Stimulated activated CD4-positive, alpha-beta T cell treated with anti-CD3 and anti-CD28 coated beads, Interleukin-1b, Interleukin-23, amount 100 ng/mL, for 4 hours (primary cell): ENCODE measurements at regions not wholly inside any gene's neighbourhood (a gene's known extent, or its start where the extent isn't known, plus 50 kb on each side); places are given as distances from the start of the nearest gene placed in this dataset.

ENCODE experiments used
- DNase-seq, 2 donors: peaks; one replicate each; pipeline ENCODE4 v3.0.0-alpha.2; 2020; ENCODE audit warnings: low read depth in 2 of 2

GRCh38 chr5:3825531-3826451 lies 230.2 kb downstream of the IRX1 start:
- no peak for DNase-seq

DNA sequence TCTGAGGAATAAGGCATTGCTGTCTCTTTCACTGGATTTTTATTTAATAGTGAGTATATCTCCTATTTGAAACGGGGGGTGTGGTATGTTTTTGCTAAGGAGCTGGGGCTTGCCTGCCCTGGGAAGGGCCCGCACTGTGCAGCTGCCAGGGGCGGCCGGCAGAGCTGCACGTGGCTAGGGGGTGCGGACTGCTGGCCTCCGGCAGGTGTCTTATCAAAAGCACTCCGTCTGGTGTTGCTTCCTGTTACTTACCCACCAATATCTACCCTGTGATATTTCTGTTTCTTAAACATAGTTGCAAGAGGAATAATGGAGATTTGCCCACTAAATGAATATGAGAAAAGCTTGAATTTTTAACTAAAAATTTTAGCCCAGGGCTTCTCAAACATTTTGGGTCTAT lies 232.0 kb downstream of the IRX1 start:
- no peak for DNase-seq

DNA sequence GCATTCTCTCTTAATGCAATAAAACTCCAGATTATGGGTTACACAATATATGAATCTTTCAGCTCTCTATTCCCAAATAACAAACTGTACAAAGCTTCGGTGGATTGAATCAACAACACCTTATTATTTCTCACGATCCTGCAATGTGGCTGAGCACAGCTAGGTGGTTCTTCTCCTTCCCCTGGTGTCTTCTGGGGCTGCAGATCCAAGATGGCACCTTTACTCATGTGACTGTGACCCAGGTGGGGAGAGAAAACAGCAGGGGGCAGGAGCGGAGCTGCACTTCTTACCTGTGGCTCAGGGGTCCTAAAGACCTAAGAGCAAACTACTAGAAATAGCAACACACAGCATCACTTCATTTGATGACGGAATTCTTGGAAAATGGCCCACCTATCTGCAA lies 233.1 kb downstream of the IRX1 start:
- DNase-seq: no peak

DNA sequence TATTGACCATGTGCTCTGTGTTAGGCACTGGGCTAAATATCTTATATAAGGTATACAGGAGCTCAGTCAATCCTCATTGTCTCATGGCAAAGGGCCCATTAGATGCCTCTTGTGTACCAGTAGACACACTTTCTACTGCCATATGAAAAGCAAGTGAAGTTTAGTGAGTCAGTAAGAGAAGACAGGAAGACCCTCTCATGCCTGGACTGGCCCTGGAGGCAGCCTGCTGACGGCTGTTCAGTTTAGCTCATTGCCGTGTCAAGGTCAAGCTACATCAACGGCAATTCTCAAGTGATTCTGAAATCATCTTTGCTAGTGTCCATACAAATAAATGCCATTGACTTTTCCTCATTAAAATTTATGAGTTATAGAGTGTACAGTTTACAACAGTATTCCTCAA lies 237.9 kb downstream of the IRX1 start:
- no peak for DNase-seq

DNA sequence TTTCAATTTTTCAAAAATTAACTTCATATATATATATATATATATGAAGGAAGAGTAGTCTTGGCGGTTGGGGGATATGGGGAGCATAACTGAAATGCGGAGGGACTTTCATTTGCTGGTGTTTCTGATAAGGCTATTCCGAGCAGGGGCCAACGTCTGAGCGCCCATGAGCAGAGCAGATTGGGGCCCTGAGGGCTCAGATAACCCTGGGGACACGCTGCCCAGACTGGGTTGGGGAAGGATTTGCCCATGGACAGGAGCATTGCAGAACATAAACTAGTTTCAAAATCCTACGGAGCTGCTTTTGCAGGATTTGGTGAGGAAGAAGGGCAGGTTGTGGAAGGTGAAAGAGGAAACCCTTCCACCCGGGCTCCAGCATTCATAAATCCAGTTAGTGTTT lies 240.2 kb downstream of the IRX1 start:
- no peak for DNase-seq

DNA sequence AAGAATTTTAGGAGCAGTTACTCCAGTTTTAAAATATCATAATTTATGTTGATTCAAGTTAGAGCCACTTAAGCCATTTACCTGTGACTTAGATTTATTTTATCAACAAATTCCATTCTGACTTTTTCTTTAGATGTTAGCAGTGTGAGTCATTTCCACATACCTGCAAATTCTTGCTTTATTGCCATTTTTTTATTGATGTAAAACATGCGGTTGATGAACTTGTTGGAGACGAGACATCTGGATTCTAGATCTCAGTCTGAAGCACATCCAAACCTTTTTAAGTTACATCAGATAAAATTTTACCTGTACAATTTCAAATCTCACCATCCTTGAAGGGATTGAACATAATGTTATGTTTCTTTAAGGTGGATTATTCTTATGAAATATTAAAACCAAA lies 240.9 kb downstream of the IRX1 start:
- DNase-seq: no peak

GRCh38 chr5:3837506-3837905 lies 241.9 kb downstream of the IRX1 start:
- DNase-seq: no peak

DNA sequence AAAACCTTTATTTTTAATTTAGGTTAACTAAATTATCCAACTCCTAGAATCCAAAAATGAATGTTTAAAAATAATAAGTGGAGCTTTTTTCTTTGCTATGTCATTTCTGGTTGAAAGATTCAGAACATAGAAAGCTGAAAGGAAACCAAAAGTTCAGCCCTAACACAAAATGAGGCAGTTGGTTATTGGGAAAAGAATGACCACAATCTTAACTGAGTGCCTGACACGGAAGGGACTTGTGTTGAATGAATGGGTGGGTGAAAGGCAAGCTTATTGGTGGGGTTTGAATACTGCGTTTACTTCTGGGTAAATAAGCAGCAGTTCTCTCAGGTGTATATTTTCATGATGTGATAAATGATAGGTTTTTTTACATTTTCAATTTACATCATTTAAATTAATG lies 243.5 kb downstream of the IRX1 start:
- DNase-seq: no peak

DNA sequence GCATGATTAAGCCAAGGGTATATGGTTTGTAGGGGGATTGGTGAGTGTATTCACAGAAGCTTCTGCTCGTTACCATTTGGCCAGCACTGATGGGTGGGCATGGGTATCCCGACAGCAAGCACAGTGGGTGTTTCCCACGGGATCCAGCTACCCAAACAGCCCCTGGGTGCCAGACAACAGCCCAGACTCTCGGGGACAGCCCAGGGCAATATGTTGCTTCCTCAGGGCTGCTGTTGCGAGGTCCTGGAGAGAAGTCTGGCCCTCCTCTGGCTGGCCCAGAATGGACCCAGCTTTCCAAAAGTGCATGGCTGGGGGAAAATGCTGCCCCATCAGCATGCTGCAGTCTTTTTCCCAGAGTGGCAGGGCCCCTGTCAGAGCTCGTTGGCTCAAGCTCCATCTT lies 247.0 kb downstream of the IRX1 start:
- no peak for DNase-seq

DNA sequence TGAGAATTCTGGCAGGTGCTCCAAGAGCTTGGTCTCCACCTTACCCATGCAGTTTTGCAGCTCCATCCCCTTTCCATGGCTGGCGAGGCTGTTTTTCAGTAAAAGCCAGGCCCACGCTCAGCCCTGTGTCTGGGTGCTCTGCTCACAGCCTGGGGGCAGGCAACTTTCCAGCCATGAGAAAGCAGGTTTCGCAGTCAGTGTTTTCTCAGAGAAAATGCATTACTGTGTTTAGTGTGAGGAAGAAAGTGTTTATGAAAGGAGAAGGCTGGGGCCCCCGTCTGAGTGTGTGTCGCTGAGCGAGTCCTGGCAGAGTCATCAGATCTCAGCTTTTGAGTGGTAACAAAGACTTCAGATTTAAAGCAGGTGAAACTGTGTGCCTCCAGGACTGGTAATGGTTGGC lies 248.1 kb downstream of the IRX1 start:
- no peak for DNase-seq

DNA sequence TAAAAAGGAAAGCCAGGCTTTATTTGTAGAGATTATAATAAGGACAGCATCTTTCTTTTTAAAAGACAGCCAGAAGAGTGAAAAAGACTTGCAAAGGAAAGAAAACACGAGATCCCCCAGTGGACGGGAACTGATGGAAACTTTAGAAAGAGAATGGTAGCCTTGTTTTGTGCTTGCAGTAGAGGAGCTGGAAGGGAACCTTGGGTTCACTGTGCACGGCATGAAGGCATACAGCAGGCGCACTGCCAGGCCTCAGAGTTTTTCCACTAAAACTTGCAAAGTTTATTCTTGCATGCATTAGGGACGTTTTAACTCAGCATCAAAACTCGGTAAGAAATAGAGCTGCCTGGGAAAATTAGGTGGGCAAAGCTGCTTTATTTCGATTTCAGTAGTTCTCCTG lies 248.6 kb downstream of the IRX1 start:
- no peak for DNase-seq

- DNase-seq: no peak
These were observed 249.6 kb downstream of the IRX1 start for GRCh38 chr5:3845230-3845629.

GRCh38 chr5:3852161-3852916 lies 256.7 kb downstream of the IRX1 start:
- no peak for DNase-seq

- DNase-seq: no peak
These were observed 257.7 kb downstream of the IRX1 start for GRCh38 chr5:3853362-3853761.

DNA sequence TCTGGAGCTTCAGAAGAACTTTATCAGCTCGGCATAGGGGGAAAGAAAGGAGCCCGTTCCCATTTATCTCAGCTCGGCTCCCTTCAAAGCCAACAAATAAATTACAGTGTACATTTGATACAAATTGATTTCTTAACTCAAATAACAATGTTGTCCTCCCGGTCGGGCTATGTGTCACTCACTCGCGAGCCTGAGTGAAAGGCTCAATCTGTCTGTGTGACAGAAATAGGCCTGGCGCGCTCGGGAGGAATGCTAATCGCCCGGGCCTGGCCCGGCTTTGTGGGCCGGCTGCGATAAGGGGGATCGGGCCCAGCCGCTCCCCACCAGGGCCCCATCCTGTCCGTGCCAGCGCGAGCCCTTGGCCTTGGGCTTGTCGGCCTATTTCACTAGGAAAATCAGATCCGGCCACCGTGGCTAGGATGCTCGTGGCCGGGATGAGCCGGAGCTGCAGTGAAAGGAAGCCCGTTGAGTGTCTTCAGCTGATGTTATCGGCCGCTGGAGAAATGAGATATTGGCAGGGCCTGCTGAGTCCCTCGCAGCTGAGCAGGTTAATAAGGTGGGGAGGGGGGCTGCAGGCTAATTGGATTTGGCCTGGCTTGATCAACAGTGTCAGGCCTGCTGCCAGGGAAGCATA lies 258.7 kb downstream of the IRX1 start:
- no peak for DNase-seq

- no peak for DNase-seq
These were observed 260.4 kb downstream of the IRX1 start for GRCh38 chr5:3856036-3856435.

DNA sequence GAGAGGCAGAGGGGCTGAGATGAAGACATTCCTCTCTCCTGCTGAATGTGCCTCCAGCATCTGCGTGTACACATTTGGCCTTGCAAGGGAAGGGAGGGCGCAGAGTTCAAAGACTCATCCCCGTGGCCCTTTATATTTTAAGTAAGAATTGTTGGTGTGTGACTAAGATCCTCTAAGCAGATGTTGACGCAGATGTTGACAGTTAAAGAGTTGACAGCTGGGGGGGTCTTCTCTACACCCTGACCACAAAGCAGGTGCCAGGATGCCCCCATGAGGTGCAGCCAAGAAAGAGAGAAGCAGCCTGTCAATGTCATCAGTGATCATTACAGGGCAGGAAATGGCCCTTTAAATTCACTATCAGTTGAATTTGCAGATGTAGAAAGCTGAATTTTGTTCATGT lies 262.9 kb downstream of the IRX1 start:
- no peak for DNase-seq

GRCh38 chr5:3862906-3863305 lies 267.3 kb downstream of the IRX1 start:
- no peak for DNase-seq

GRCh38 chr5:3875144-3875543 lies 279.5 kb downstream of the IRX1 start:
- DNase-seq: no peak

DNA sequence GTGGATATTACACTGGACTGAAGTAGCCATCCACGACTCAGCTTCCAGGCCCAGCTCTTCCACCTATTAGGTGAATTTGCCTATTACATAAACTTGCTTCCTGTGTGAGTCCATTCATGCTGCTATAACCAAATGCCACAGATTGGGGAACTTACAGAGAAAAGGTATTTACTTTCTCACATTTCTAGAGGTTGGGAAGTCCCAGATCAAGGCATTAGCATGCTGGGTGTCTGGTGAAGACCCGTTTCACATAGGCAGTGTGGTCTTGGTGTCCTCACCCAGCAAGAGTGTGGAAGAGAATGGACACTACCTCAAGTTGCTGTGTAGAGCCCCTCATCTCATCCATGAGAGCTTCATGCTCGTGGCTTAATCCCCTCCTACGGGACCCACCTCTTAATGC lies 282.6 kb downstream of the IRX1 start:
- DNase-seq: no peak

DNA sequence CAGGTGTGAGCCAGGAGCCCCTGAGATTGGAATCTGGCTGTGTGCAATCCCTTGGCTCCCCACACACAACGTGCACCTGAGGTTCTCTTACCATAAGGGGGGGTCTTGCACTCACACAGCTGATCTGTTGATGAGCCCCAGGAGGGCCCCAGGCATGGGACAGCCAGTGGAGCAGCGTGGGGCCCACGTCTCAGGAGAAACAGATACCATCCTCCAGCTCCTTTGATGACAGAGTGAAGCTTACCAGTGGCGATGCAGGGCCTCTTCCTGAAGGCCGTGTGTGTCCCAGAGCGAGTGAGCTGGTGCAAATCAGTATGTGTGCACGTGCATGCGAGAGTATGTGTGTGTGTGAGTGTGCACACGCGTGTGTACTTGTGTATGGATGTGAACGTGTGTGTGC lies 287.4 kb downstream of the IRX1 start:
- DNase-seq: no peak

DNA sequence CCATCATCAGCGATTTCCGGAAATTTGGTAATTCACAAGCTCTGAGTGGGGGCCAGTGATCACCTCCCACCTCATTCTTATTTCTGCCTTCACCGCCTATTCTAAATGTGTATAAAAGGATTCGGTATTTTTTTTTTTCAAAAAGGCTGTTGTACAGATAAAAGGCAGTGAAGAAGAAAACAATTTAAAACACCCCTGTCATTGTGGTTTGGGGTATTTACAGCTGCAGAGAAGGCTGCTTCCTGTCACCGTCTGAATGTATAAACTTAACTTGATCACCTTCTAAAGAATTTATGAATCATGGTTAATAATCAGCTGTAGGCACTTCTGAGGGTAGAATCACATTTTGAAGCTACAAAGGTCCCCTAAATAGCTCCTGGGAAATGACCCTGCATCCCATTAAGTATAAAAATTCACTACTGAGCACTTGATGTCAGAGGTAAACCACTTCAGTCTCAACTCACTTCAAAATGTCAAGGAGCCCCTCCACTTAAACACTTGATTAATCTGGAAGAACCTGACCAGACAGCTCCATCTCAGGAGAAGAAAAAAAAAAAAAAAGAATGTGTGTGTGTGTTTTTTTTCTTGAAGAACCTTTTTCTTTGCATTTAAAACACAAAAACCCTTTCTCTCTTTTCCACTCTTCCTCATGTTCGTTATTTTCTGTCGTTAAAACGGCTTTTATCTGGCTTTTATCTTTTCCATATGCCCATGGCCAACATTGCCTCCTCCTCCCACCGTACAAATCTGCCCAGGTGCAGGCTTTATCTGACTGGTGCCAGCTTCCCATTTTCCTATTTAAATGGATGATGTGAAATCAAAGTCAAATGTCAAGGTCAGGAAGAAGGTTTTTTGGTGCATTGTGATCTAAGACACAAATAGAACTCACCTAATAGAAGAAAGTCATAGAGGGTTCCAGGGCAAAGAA lies 291.2 kb downstream of the IRX1 start:
- DNase-seq: no peak
